ENCODE measurements at regions not wholly inside any gene's neighbourhood (a gene's known extent, or its start where the extent isn't known, plus 50 kb on each side); places are given as distances from the start of the nearest gene placed in this dataset.
A peak's percentile ranks its signal among the peaks of the same experiment; 100 is the strongest.

GRCh38 chr11:62026739-62027370 lies 59.4 kb upstream of the FTH1 start:
- no peak overlapping the region for H3K4me3 ChIP-seq
- DNase-seq, result no peak
- H3K9ac ChIP-seq, result no peak overlapping the region
- no peaks in the 10 kb centered on the region for H3K9me3 ChIP-seq (ENCODE audit: low read depth)
- H3K9me2 ChIP-seq (ENCODE audit: insufficient read depth), result no peaks in the 10 kb centered on the region
- H3K36me3 ChIP-seq (ENCODE audit: low read depth), result no peaks in the 10 kb centered on the region
- peaks cover 13% of the 10 kb centered on the region for H3K4me1 ChIP-seq (ENCODE audit: insufficient read depth)
- no peak overlapping the region for H3K4me2 ChIP-seq (ENCODE audit: unreplicated experiment)
- no peaks in the 10 kb centered on the region for H4K20me1 ChIP-seq (ENCODE audit: insufficient read depth)
- no peak overlapping the region for H3K27ac ChIP-seq
- 95 to 96% methylated on average over 6 of the region's 6 CpGs for WGBS, 2 experiments (ENCODE audit: low coverage in 1 of 2, low lambda C conversion rate in 2 of 2, missing lambda C conversion rate in 2 of 2)
- TF ChIP-seq EZH2phosphoT487 (IDR thresholded peaks at IDR 0.05; ENCODE audit: insufficient read depth, low read depth), result no peak
- no peak for TF ChIP-seq EZH2 (IDR thresholded peaks at IDR 0.05; ENCODE audit: insufficient read depth, poor library complexity, severe bottlenecking)
- no peaks in the 10 kb centered on the region for H3K27me3 ChIP-seq (replicated peaks; ENCODE audit: insufficient read depth)
- H3K79me2 ChIP-seq (ENCODE audit: insufficient read depth), result no peaks in the 10 kb centered on the region
- in situ Hi-C loops (cut with MboI), result no loop called here
- no peak overlapping the region for H2AFZ ChIP-seq
- peaks cover 13% of the 10 kb centered on the region; the same call in 1 of the 2 replicates for H3F3A ChIP-seq (ENCODE audit: insufficient read depth)

GRCh38 chr11:62025487-62026105 lies 58.2 kb upstream of the FTH1 start:
- WGBS, 2 experiments (ENCODE audit: low coverage in 1 of 2, low lambda C conversion rate in 2 of 2, missing lambda C conversion rate in 2 of 2), result 33 to 40% methylated on average over 13 of the region's 13 CpGs
- TF ChIP-seq EZH2 (IDR thresholded peaks at IDR 0.05; ENCODE audit: insufficient read depth, poor library complexity, severe bottlenecking), result no peak
- TF ChIP-seq EZH2phosphoT487 (IDR thresholded peaks at IDR 0.05; ENCODE audit: insufficient read depth, low read depth), result no peak
- H3K27me3 ChIP-seq (replicated peaks; ENCODE audit: insufficient read depth), result no peaks in the 10 kb centered on the region
- peaks cover 13% of the 10 kb centered on the region; the same call in 1 of the 2 replicates for H3F3A ChIP-seq (ENCODE audit: insufficient read depth)
- H3K27ac ChIP-seq, result peak overlapping the region; percentile 79
- peak overlapping the region; percentile 46 for H2AFZ ChIP-seq
- in situ Hi-C loops (cut with MboI), result no loop called here
- peak overlapping the region; percentile 67 for H3K9ac ChIP-seq
- peaks cover 13% of the 10 kb centered on the region for H3K4me1 ChIP-seq (ENCODE audit: insufficient read depth)
- H3K79me2 ChIP-seq (ENCODE audit: insufficient read depth), result no peaks in the 10 kb centered on the region
- H3K4me3 ChIP-seq, result peak overlapping the region; percentile 39
- peak overlapping the region; percentile 64 for H3K4me2 ChIP-seq (ENCODE audit: unreplicated experiment)
- H3K9me3 ChIP-seq (ENCODE audit: low read depth), result no peaks in the 10 kb centered on the region
- no peaks in the 10 kb centered on the region for H3K36me3 ChIP-seq (ENCODE audit: low read depth)
- no peaks in the 10 kb centered on the region for H4K20me1 ChIP-seq (ENCODE audit: insufficient read depth)
- DNase-seq, result peak; percentile 96
- no peaks in the 10 kb centered on the region for H3K9me2 ChIP-seq (ENCODE audit: insufficient read depth)

GRCh38 chr11:62024936-62025486 lies 57.6 kb upstream of the FTH1 start:
- Histone ChIP-seq H3K9ac (peak overlapping the region; percentile 61), H3K9me3 (ENCODE audit: low read depth) (no peaks in the 10 kb centered on the region), H3K4me2 (ENCODE audit: unreplicated experiment) (peak overlapping the region; percentile 64), H3K79me2 (ENCODE audit: insufficient read depth) (no peaks in the 10 kb centered on the region), H3K4me1 (ENCODE audit: insufficient read depth) (peaks cover 13% of the 10 kb centered on the region), H3K27ac (peak overlapping the region; percentile 79), H3F3A (ENCODE audit: insufficient read depth) (peaks cover 13% of the 10 kb centered on the region; the same call in 1 of the 2 replicates), H2AFZ (peak overlapping the region; percentile 46), H3K9me2 (ENCODE audit: insufficient read depth) (no peaks in the 10 kb centered on the region), H3K36me3 (ENCODE audit: low read depth) (no peaks in the 10 kb centered on the region), H3K27me3 (replicated peaks; ENCODE audit: insufficient read depth) (no peaks in the 10 kb centered on the region), H3K4me3 (peak overlapping the region; percentile 14; the same call in 1 of the 2 replicates), H4K20me1 (ENCODE audit: insufficient read depth) (no peaks in the 10 kb centered on the region)
- in situ Hi-C loops (cut with MboI), result no loop called here
- TF ChIP-seq EZH2 (IDR thresholded peaks at IDR 0.05; ENCODE audit: insufficient read depth, poor library complexity, severe bottlenecking) (no peak), EZH2phosphoT487 (IDR thresholded peaks at IDR 0.05; ENCODE audit: insufficient read depth, low read depth) (no peak)
- no peak for DNase-seq
- WGBS, 2 experiments (ENCODE audit: low coverage in 1 of 2, low lambda C conversion rate in 2 of 2, missing lambda C conversion rate in 2 of 2), result 47 to 48% methylated on average over 6 of the region's 6 CpGs

- WGBS, 2 experiments (ENCODE audit: low coverage in 1 of 2, low lambda C conversion rate in 2 of 2, missing lambda C conversion rate in 2 of 2), result 28 to 41% methylated on average over 3 of the region's 3 CpGs
Observed at GRCh38 chr11:62022211-62022610, 54.8 kb upstream of the FTH1 start.

More at GRCh38 chr11:62022211-62022610, 54.8 kb upstream of the FTH1 start:
- Histone ChIP-seq H3K27ac (no peak overlapping the region), H3K9me3 (ENCODE audit: low read depth) (no peaks in the 10 kb centered on the region), H3K4me3 (no peak overlapping the region), H3K79me2 (ENCODE audit: insufficient read depth) (no peaks in the 10 kb centered on the region), H3K36me3 (ENCODE audit: low read depth) (no peaks in the 10 kb centered on the region), H3K4me2 (ENCODE audit: unreplicated experiment) (no peak overlapping the region), H3K27me3 (replicated peaks; ENCODE audit: insufficient read depth) (no peaks in the 10 kb centered on the region), H3F3A (ENCODE audit: insufficient read depth) (peaks cover 13% of the 10 kb centered on the region; the same call in 1 of the 2 replicates), H3K9me2 (ENCODE audit: insufficient read depth) (no peaks in the 10 kb centered on the region), H3K9ac (no peak overlapping the region), H2AFZ (no peak overlapping the region), H4K20me1 (ENCODE audit: insufficient read depth) (no peaks in the 10 kb centered on the region), H3K4me1 (ENCODE audit: insufficient read depth) (peaks cover 13% of the 10 kb centered on the region)
- in situ Hi-C loops (cut with MboI), result no loop called here
- no peak for DNase-seq
- TF ChIP-seq EZH2phosphoT487 (IDR thresholded peaks at IDR 0.05; ENCODE audit: insufficient read depth, low read depth) (no peak), EZH2 (IDR thresholded peaks at IDR 0.05; ENCODE audit: insufficient read depth, poor library complexity, severe bottlenecking) (no peak)
